ENCODE measurements at regions not wholly inside any gene's neighbourhood (a gene's known extent, or its start where the extent isn't known, plus 50 kb on each side); places are given as distances from the start of the nearest gene placed in this dataset.
A peak's percentile ranks its signal among the peaks of the same experiment; 100 is the strongest.

GRCh38 chr18:41391616-41392595, 563.1 kb upstream of the PIK3C3 start:
- WGBS, 2 experiments (ENCODE audit: extremely low coverage in 1 of 2, insufficient coverage in 1 of 2, insufficient read length in 1 of 2, insufficient replicate concordance in 2 of 2, low coverage in 1 of 2, low lambda C conversion rate in 2 of 2, missing lambda C conversion rate in 1 of 2) = 32% methylated on average over 12 of the region's 12 CpGs; no CpG with 5 or more reads in 1 of the 2 experiments
- H2BK20ac ChIP-seq (ENCODE audit: low read length) = no peak overlapping the region
- H4K91ac ChIP-seq (replicated peaks; ENCODE audit: insufficient read length, low read length) = no peak overlapping the region
- no peak overlapping the region for H2AFZ ChIP-seq (ENCODE audit: low read length)
- no peak overlapping the region for H3K14ac ChIP-seq (ENCODE audit: insufficient read length)
- peak; percentile 80 for TF ChIP-seq EGR1 (IDR thresholded peaks at IDR 0.05; ENCODE audit: borderline replicate concordance, low read depth, low read length)
- peak; percentile 94 for TF ChIP-seq RAD21 (IDR thresholded peaks at IDR 0.05 in 1 of 2, conservative IDR thresholded peaks at IDR 0.05 in 1 of 2; ENCODE audit: low read depth in 2 of 2, low read length in 2 of 2)
- TF ChIP-seq HDAC6 (IDR thresholded peaks at IDR 0.05; ENCODE audit: low read depth, low read length) = no peak
- TF ChIP-seq JUND (IDR thresholded peaks at IDR 0.05; ENCODE audit: low read length) = 0 out of 2 replicates have a peak, but pooled peaks have one; percentile 16
- 0 out of 2 replicates have a peak, but pooled peaks have one; percentile 12 for TF ChIP-seq MAFK (IDR thresholded peaks at IDR 0.05; ENCODE audit: low read depth, low read length)
- peak; percentile 43 to 72 (median 68) for TF ChIP-seq CTCF (IDR thresholded peaks at IDR 0.05; ENCODE audit: control extremely low read depth in 1 of 3, insufficient read depth in 1 of 3, low read depth in 1 of 3, low read length in 3 of 3)
- H3K4ac ChIP-seq (replicated peaks; ENCODE audit: insufficient read length, low read depth, low read length) = no peak overlapping the region
- peak overlapping the region in 1 of 4 experiments; percentile 18; a peak in 1 of 8 replicates for H3K4me3 ChIP-seq (ENCODE audit: extremely low read depth in 1 of 4, insufficient read depth in 2 of 4, low read depth in 3 of 4, low read length in 4 of 4)
- H3K9ac ChIP-seq (replicated peaks in 1 of 4; ENCODE audit: extremely low read depth in 1 of 4, low read depth in 3 of 4, low read length in 3 of 4) = no peak overlapping the region
- no peak overlapping the region for H2BK15ac ChIP-seq (ENCODE audit: low read length)
- no peaks in the 10 kb centered on the region for H3K79me2 ChIP-seq (ENCODE audit: control insufficient read depth in 1 of 2, insufficient read depth in 2 of 2, low read length in 2 of 2)
- no peaks in the 10 kb centered on the region for H3K9me3 ChIP-seq (ENCODE audit: insufficient read depth in 2 of 2, low read depth in 1 of 2, low read length in 1 of 2)
- H2BK120ac ChIP-seq (replicated peaks; ENCODE audit: low read depth, low read length) = no peak overlapping the region
- POLR2A ChIA-PET (ENCODE audit: partially characterized antibody) = interaction anchor here (0.5 kb wide), 1 partner anchor 26 kb away, joined by 3 read pairs; no protein-coding TSS in a partner anchor
- no peak overlapping the region for H2BK5ac ChIP-seq (ENCODE audit: low read depth, low read length)
- H3K27ac ChIP-seq (ENCODE audit: low read depth, low read length) = no peak overlapping the region
- H3K18ac ChIP-seq (ENCODE audit: extremely low read depth, low read length) = no peak overlapping the region
- H3K27me3 ChIP-seq (replicated peaks in 1 of 4; ENCODE audit: control insufficient read depth in 3 of 4, extremely low read depth in 1 of 4, insufficient read depth in 3 of 4, low read length in 3 of 4) = peaks cover 0 to under 1% (median 0%) of the 10 kb centered on the region in 4 experiments; a peak in 1 of 7 replicates
- no peaks in the 10 kb centered on the region for H3K36me3 ChIP-seq (ENCODE audit: control insufficient read depth in 2 of 4, insufficient read depth in 4 of 4, low read length in 3 of 4)
- CTCF ChIA-PET (ENCODE audit: partially characterized antibody) = interaction anchor here (0.6 to 2.6 kb wide), 26 partner anchors 10 to 1686 kb away, joined by 3 to 8 read pairs (median 4); no protein-coding TSS in a partner anchor
- no peak overlapping the region for H4K8ac ChIP-seq (ENCODE audit: extremely low read depth, insufficient read depth, low read length)
- peak overlapping the region in 1 of 2 experiments; percentile 35; a peak in 1 of 4 replicates for H3K4me2 ChIP-seq (ENCODE audit: insufficient read depth in 1 of 2, low read depth in 2 of 2, low read length in 2 of 2)
- H4K5ac ChIP-seq (ENCODE audit: insufficient read length, low read depth, low read length) = no peak overlapping the region
- H3K23ac ChIP-seq (ENCODE audit: insufficient read length) = no peak overlapping the region
- no peaks in the 10 kb centered on the region; a peak in 1 of 7 replicates for H3K4me1 ChIP-seq (replicated peaks in 1 of 4; ENCODE audit: control insufficient read depth in 3 of 4, insufficient read depth in 4 of 4, low read length in 3 of 4)
- H4K20me1 ChIP-seq (replicated peaks in 1 of 2; ENCODE audit: control insufficient read depth in 1 of 2, insufficient read depth in 2 of 2, low read length in 2 of 2) = no peaks in the 10 kb centered on the region
- DNase-seq (ENCODE audit: low read depth in 1 of 2, low spot score in 2 of 2) = peak; percentile 49 to 64
- H3K23me2 ChIP-seq (ENCODE audit: low read depth, low read length) = no peaks in the 10 kb centered on the region
- H2AK5ac ChIP-seq (ENCODE audit: low read depth, low read length) = no peak overlapping the region
- H2BK12ac ChIP-seq (ENCODE audit: low read depth, low read length) = no peak overlapping the region
- no peaks in the 10 kb centered on the region for H3K79me1 ChIP-seq (ENCODE audit: low read depth, low read length)
- H3K56ac ChIP-seq (replicated peaks; ENCODE audit: insufficient read length, low read depth, low read length) = no peak overlapping the region
- peak; percentile 86 for FAIRE-seq

Data from H1 (cell line).